ENCODE measurements at regions not wholly inside any gene's neighbourhood (a gene's known extent, or its start where the extent isn't known, plus 50 kb on each side); places are given as distances from the start of the nearest gene placed in this dataset.
"Not testable (repeated sequence)": the region's sequence is repeated elsewhere in the genome, so short reads cannot be mapped to it uniquely, and the experiment has no call there.

GRCh38 chr18:67455890-67456501 is 60.5 kb downstream of the DSEL start:
- DNase-seq (ENCODE audit: low spot score): no peak

- no peak for DNase-seq (ENCODE audit: low spot score)
Observed at GRCh38 chr18:67453901-67454300, 62.6 kb downstream of the DSEL start.

GRCh38 chr18:67451960-67452359 is 64.6 kb downstream of the DSEL start:
- no peak for DNase-seq (ENCODE audit: low spot score)

- DNase-seq (ENCODE audit: low spot score): not testable (repeated sequence)
Observed at GRCh38 chr18:67451101-67451500, 65.4 kb downstream of the DSEL start.

GRCh38 chr18:67433971-67434370 is 82.5 kb downstream of the DSEL start:
- no peak for DNase-seq (ENCODE audit: low spot score)

- no peak for DNase-seq (ENCODE audit: low spot score)
Observed at GRCh38 chr18:67432806-67433205, 83.7 kb downstream of the DSEL start.

- DNase-seq (ENCODE audit: low spot score): no peak
Observed at GRCh38 chr18:67428805-67429204, 87.7 kb downstream of the DSEL start.

GRCh38 chr18:67428158-67428557 is 88.4 kb downstream of the DSEL start:
- no peak for DNase-seq (ENCODE audit: low spot score)

- no peak for DNase-seq (ENCODE audit: low spot score)
Observed at GRCh38 chr18:67426486-67426885, 90.0 kb downstream of the DSEL start.

GRCh38 chr18:67425672-67426071 is 90.8 kb downstream of the DSEL start:
- peak; percentile 75 for DNase-seq (ENCODE audit: low spot score)

GRCh38 chr18:67421651-67422050 is 94.9 kb downstream of the DSEL start:
- DNase-seq (ENCODE audit: low spot score): no peak

- DNase-seq (ENCODE audit: low spot score): peak; percentile 21
Observed at GRCh38 chr18:67417864-67418523, 98.5 kb downstream of the DSEL start.

- DNase-seq (ENCODE audit: low spot score): no peak
Observed at GRCh38 chr18:67411116-67411515, 105.4 kb downstream of the DSEL start.

- no peak for DNase-seq (ENCODE audit: low spot score)
Observed at GRCh38 chr18:67410075-67411070, 106.1 kb downstream of the DSEL start.

- DNase-seq (ENCODE audit: low spot score): no peak
Observed at GRCh38 chr18:67408240-67408639, 108.3 kb downstream of the DSEL start.

GRCh38 chr18:67406714-67407113 is 109.8 kb downstream of the DSEL start:
- DNase-seq (ENCODE audit: low spot score): no peak

- no peak for DNase-seq (ENCODE audit: low spot score)
Observed at GRCh38 chr18:67402543-67402942, 114.0 kb downstream of the DSEL start.

- DNase-seq (ENCODE audit: low spot score): no peak
Observed at GRCh38 chr18:67400502-67401117, 115.9 kb downstream of the DSEL start.

GRCh38 chr18:67386032-67386431 is 130.5 kb downstream of the DSEL start:
- no peak for DNase-seq (ENCODE audit: low spot score)

- no peak for DNase-seq (ENCODE audit: low spot score)
Observed at GRCh38 chr18:67385455-67385854, 131.1 kb downstream of the DSEL start.

GRCh38 chr18:67384057-67384456 is 132.5 kb downstream of the DSEL start:
- DNase-seq (ENCODE audit: low spot score): not testable (repeated sequence)

- no peak for DNase-seq (ENCODE audit: low spot score)
Observed at GRCh38 chr18:67381608-67382150, 134.8 kb downstream of the DSEL start.
